ENCODE measurements at regions not wholly inside any gene's neighbourhood (a gene's known extent, or its start where the extent isn't known, plus 50 kb on each side); places are given as distances from the start of the nearest gene placed in this dataset.

- H3K4me3 ChIP-seq = no peak overlapping the region
- TF ChIP-seq, protein P1, sequence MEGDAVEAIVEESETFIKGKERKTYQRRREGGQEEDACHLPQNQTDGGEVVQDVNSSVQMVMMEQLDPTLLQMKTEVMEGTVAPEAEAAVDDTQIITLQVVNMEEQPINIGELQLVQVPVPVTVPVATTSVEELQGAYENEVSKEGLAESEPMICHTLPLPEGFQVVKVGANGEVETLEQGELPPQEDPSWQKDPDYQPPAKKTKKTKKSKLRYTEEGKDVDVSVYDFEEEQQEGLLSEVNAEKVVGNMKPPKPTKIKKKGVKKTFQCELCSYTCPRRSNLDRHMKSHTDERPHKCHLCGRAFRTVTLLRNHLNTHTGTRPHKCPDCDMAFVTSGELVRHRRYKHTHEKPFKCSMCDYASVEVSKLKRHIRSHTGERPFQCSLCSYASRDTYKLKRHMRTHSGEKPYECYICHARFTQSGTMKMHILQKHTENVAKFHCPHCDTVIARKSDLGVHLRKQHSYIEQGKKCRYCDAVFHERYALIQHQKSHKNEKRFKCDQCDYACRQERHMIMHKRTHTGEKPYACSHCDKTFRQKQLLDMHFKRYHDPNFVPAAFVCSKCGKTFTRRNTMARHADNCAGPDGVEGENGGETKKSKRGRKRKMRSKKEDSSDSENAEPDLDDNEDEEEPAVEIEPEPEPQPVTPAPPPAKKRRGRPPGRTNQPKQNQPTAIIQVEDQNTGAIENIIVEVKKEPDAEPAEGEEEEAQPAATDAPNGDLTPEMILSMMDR (IDR thresholded peaks at IDR 0.05) = no peak
- no peak for TF ChIP-seq POLR2A (IDR thresholded peaks at IDR 0.05)
Observed at GRCh38 chr10:23630376-23630775, 191.5 kb downstream of the OTUD1 start.

DNA sequence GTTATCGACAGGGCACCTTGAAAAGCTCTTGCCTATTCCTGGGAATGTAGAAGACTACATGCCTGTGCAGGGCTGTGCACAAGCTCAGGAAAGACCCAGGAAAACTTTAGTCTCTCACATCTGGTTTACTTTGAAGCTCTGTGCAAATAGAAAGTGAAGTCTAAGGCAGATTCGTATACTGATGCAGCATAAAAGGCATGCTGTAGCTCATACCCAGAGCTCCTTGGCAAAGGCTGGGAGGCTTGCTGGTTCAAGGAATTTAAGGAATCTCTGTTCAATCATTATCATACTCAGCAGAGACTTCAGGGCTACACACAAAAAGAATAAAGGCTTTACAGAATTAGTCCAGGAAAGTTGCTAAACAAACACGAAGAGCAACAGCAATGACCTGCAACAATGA lies 192.0 kb downstream of the OTUD1 start:
- TF ChIP-seq POLR2A (IDR thresholded peaks at IDR 0.05) = no peak
- TF ChIP-seq, protein P1 (IDR thresholded peaks at IDR 0.05) = no peak
- WGBS (ENCODE audit: insufficient coverage, low coverage, low lambda C conversion rate, missing lambda C conversion rate) = 41% methylated on average over 3 of the region's 3 CpGs
- no peaks in the 10 kb centered on the region for H3K36me3 ChIP-seq
- DNase-seq (no peak), ATAC-seq (no peak)
- no peaks in the 10 kb centered on the region for H3K27me3 ChIP-seq
- H3K9me3 ChIP-seq = no peaks in the 10 kb centered on the region
- H3K4me3 ChIP-seq = no peak overlapping the region
- intact Hi-C loops (cut with DNase I) = no loop called here
- no peak overlapping the region for H3K27ac ChIP-seq
- H3K4me1 ChIP-seq = no peaks in the 10 kb centered on the region

More at GRCh38 chr10:23630376-23630775, 191.5 kb downstream of the OTUD1 start:
- DNase-seq (no peak), ATAC-seq (no peak)
- H3K27ac ChIP-seq = no peak overlapping the region
- H3K27me3 ChIP-seq = no peaks in the 10 kb centered on the region
- no peaks in the 10 kb centered on the region for H3K9me3 ChIP-seq
- no peaks in the 10 kb centered on the region for H3K36me3 ChIP-seq
- intact Hi-C loops (cut with DNase I) = no loop called here
- H3K4me1 ChIP-seq = no peaks in the 10 kb centered on the region

DNA sequence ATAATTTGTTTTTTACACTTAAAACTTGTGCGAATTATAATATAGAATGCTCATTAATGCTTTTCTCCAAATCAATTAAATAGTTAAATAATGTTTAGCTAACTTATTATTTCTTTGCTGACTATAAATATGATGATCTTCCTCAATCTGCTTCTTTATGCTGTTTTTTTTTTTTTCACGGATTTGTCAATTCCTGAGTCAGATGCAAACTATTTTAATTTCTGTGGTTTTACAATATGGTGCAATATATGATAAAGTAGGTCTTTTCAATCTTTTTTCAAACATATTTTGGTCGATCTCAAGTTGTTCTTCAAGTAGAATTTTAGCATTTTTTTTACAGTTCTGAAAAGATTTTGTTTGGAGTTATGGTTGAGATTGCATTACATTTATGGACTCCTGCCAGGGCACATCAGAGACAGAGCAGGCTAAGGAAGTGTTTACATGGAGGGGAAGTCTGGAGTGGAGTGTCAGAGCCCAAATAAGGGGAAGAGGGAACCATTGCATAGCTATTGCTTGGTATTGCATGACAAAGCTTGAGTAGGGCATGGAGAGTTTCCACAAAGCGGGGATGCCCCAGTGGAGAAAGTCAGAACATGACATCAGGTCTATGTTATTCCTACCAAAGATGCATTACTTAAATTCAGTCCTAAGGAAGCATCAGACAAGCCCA lies 204.4 kb downstream of the OTUD1 start:
- H3K27me3 ChIP-seq = no peaks in the 10 kb centered on the region
- no peak overlapping the region for H3K4me3 ChIP-seq
- WGBS (ENCODE audit: insufficient coverage, low coverage, low lambda C conversion rate, missing lambda C conversion rate) = 39% methylated on average over 4 of the region's 4 CpGs
- TF ChIP-seq POLR2A (IDR thresholded peaks at IDR 0.05) = no peak
- TF ChIP-seq, protein P1 (IDR thresholded peaks at IDR 0.05) = no peak
- ATAC-seq (peak; percentile 49 to 67 (median 61)), DNase-seq (no peak)
- H3K4me1 ChIP-seq = no peaks in the 10 kb centered on the region
- intact Hi-C loops (cut with DNase I) = no loop called here
- no peaks in the 10 kb centered on the region for H3K9me3 ChIP-seq
- H3K36me3 ChIP-seq = no peaks in the 10 kb centered on the region
- H3K27ac ChIP-seq = no peak overlapping the region

- Histone ChIP-seq H3K9me3 (no peaks in the 10 kb centered on the region), H3K4me3 (no peak overlapping the region), H3K36me3 (no peaks in the 10 kb centered on the region), H3K27me3 (no peaks in the 10 kb centered on the region), H3K4me1 (no peaks in the 10 kb centered on the region), H3K27ac (no peak overlapping the region)
- 37% methylated on average over 2 of the region's 2 CpGs for WGBS (ENCODE audit: insufficient coverage, low coverage, low lambda C conversion rate, missing lambda C conversion rate)
- no peak for DNase-seq
- TF ChIP-seq, protein P1 (IDR thresholded peaks at IDR 0.05) = no peak
- no peak for TF ChIP-seq POLR2A (IDR thresholded peaks at IDR 0.05)
- intact Hi-C loops (cut with DNase I) = no loop called here
- no peak for ATAC-seq
Observed at GRCh38 chr10:23648618-23649017, 209.7 kb downstream of the OTUD1 start.

DNA sequence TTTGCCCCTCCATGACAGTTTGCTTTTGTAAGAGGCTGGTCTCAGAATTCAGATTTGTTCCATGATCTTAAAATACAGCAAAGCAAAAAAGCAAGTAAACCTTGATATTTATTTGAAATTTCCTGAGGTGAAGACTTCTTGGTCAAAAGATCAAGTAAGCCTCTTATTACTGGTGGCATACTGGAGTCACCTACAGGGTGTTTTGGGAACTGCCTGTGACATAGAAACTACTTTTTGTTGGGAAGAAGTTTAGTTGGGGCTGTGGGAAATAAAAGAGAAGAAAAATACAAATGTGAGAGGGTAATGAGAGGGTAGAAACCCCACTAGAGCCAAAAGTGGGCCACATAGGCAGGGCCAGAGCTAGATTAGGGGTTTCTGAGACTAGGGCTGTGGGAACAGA lies 217.9 kb downstream of the OTUD1 start:
- Histone ChIP-seq H3K4me3 (no peak overlapping the region), H3K9me3 (no peaks in the 10 kb centered on the region), H3K4me1 (no peaks in the 10 kb centered on the region), H3K27ac (no peak overlapping the region), H3K27me3 (no peaks in the 10 kb centered on the region), H3K36me3 (no peaks in the 10 kb centered on the region)
- ATAC-seq (peak in 1 of 4 donors; percentile 37), DNase-seq (no peak)
- intact Hi-C loops (cut with DNase I) = no loop called here
- TF ChIP-seq POLR2A (IDR thresholded peaks at IDR 0.05) = no peak
- TF ChIP-seq, protein P1 (IDR thresholded peaks at IDR 0.05) = peak; percentile 25 to 57 (median 42)
